ENCODE measurements at regions not wholly inside any gene's neighbourhood (a gene's known extent, or its start where the extent isn't known, plus 50 kb on each side); places are given as distances from the start of the nearest gene placed in this dataset.

DNA sequence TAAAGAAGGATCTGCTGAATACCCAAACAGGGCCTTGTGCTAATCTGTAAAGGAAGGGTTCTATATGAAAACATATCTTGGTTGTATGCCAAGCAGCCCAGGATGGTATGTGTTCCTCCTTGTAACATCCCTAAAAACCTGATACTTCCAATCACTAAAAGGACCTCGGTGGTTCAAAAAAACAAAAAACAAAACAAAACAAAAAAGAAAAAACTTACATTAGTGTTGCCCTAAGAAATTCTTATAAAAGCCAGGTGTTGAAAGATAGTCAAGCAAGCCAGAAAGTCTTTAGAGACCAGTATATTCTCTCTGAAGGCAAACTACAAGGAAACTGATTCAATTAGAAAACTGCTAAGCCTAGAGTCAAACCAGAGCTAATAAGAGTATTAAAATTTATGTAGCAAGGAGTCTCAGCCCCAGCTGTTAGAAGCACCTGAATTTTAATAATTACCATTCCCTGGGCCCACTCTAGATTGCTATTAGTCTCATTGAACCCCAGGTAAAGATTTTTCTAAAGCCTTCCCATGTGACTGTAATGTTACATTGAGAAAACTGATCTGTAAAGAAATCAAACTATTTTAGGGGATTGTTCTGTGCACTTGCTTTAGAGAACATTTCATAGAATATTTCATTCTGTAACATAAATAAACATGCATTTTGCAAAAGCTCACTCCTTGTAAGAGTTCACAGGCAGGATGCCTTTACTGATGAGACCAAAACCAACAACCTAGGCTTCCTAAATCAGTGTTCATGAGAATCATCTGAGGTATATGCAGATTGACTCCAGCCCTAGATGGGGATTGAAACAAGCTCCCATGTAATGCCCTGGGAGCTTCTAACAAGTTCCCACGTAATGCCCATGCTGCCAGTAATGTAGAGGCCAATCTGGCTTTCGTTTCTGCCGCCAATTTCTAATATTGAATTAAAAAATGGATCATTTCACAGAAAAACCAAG, 95.2 kb upstream of the BTN3A2 start:
- Mint-ChIP-seq H3K27ac (no peak overlapping the region), H3K4me3 (no peak overlapping the region), H3K27me3 (no peaks in the 10 kb centered on the region), H3K4me1 (peaks cover 20% of the 10 kb centered on the region), H3K9me3 (ENCODE audit: insufficient read depth) (no peaks in the 10 kb centered on the region)
- WGBS (ENCODE audit: insufficient coverage): no CpG with 5 or more reads among the region's 4 CpGs
- no peaks in the 10 kb centered on the region for H3K36me3 ChIP-seq (replicated peaks in 1 of 2; ENCODE audit: control extremely low read depth in 1 of 2, control insufficient read depth in 1 of 2, extremely low read depth in 1 of 2, insufficient read depth in 2 of 2, low read length in 1 of 2)
- no peak overlapping the region for H3K9ac ChIP-seq (ENCODE audit: low read length)
- no peaks in the 10 kb centered on the region for H3K27me3 ChIP-seq (replicated peaks in 1 of 4; ENCODE audit: control extremely low read depth in 1 of 4, control insufficient read depth in 3 of 4, insufficient read depth in 4 of 4, low read length in 3 of 4)
- no peak overlapping the region for H3K4me2 ChIP-seq (replicated peaks; ENCODE audit: low read depth, low read length, poor library complexity, severe bottlenecking)
- ATAC-seq (ENCODE audit: low read depth): no peak
- no peaks in the 10 kb centered on the region for H3K9me3 ChIP-seq (ENCODE audit: control extremely low read depth in 1 of 3, control insufficient read depth in 2 of 3, insufficient read depth in 1 of 3, low read length in 2 of 3)
- no peaks in the 10 kb centered on the region for H3K79me2 ChIP-seq (ENCODE audit: control insufficient read depth, insufficient read depth, low read length)
- no peak for DNase-seq
- intact Hi-C loops (cut with micrococcal nuclease): loop anchor here (2.0 to 10.0 kb wide), 6 partner anchors 38 to 1205 kb away; partner anchors contain the start of genes BTN3A3 and ZNF184
- peaks cover 15 to 37% of the 10 kb centered on the region in 2 donors for H3K4me1 ChIP-seq (ENCODE audit: control insufficient read depth in 2 of 2, insufficient read depth in 2 of 2, low read length in 2 of 2)
- no peak overlapping the region for H2AFZ ChIP-seq (ENCODE audit: insufficient read depth, low read depth, low read length, poor library complexity, severe bottlenecking)
- no peak overlapping the region for H3K4me3 ChIP-seq (ENCODE audit: control extremely low read depth in 1 of 5, extremely low read depth in 1 of 5, insufficient read depth in 1 of 5, low read depth in 2 of 5, low read length in 4 of 5)
- no peak overlapping the region for H3K27ac ChIP-seq (ENCODE audit: low read length in 2 of 2)
- ChIA-PET POLR2A (interaction anchor here (0.5 to 6.8 kb wide), 10 partner anchors 15 to 1545 kb away, joined by 3 to 86 read pairs (median 4); a partner anchor contains a TSS), CTCF (interaction anchor here (1.0 to 4.8 kb wide), 10 partner anchors 9 to 161 kb away, joined by 3 to 31 read pairs (median 4); a partner anchor contains a TSS)
- TF ChIP-seq CTCF (IDR thresholded peaks at IDR 0.05): no peak
- no peak for TF ChIP-seq EZH2 (IDR thresholded peaks at IDR 0.05; ENCODE audit: borderline replicate concordance, insufficient read depth, low read depth, low read length, poor library complexity, severe bottlenecking)
- no peaks in the 10 kb centered on the region for H4K20me1 ChIP-seq (ENCODE audit: control insufficient read depth, insufficient read depth, low read length, poor library complexity, severe bottlenecking)

Data from B cell (primary cell).